Adrenal gland (tissue), 5 donors: ENCODE measurements at regions not wholly inside any gene's neighbourhood (a gene's known extent, or its start where the extent isn't known, plus 50 kb on each side); places are given as distances from the start of the nearest gene placed in this dataset.

Experiments
- POLR2A ChIP-seq, 2 donors: fragments of 450-650 bp; IDR thresholded peaks; one replicate each; pipeline ENCODE4 v1.6.1; 2017; ENCODE audit warnings: antibody characterized with exemption in 2 of 2, mild to moderate bottlenecking in 2 of 2, moderate library complexity in 1 of 2
- TF ChIP-seq, protein P1 (sequence below), 6 experiments: fragments of 450-650 bp in 4 of 6; fragments of 200-600 bp in 2 of 6; sonication (generic) in 1 of 6; IDR thresholded peaks; 1 replicate in 5 of 6; 2 replicates in 1 of 6; pipeline versions ENCODE4 v1.5.1 to v1.8.0; 2016 to 2021; ENCODE audit warnings: antibody characterized with exemption in 6 of 6, mild to moderate bottlenecking in 2 of 6, moderate library complexity in 1 of 6
- donor health status: DM: no; HTN: no; CAD: no.

DNA sequence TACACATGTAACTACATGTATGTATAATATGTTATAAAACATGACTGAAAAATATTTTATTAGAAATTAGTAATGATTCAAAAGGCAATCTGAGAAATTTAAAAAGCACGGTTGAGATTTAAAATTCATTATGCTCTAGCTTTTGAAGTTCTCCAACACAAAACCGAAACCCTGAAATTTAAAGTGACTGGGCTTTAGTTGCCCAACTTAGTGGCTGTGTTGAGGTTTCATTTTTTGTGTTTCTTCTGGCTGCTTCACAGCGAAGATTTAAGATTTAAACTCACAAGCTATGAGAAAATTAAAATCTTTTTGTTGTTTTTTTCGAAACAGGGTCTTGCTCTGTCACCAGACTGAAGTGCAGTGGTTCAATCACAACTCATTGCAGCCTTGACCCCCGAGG, 1058.7 kb downstream of the NCAM2 start:
- TF ChIP-seq, protein P1, sequence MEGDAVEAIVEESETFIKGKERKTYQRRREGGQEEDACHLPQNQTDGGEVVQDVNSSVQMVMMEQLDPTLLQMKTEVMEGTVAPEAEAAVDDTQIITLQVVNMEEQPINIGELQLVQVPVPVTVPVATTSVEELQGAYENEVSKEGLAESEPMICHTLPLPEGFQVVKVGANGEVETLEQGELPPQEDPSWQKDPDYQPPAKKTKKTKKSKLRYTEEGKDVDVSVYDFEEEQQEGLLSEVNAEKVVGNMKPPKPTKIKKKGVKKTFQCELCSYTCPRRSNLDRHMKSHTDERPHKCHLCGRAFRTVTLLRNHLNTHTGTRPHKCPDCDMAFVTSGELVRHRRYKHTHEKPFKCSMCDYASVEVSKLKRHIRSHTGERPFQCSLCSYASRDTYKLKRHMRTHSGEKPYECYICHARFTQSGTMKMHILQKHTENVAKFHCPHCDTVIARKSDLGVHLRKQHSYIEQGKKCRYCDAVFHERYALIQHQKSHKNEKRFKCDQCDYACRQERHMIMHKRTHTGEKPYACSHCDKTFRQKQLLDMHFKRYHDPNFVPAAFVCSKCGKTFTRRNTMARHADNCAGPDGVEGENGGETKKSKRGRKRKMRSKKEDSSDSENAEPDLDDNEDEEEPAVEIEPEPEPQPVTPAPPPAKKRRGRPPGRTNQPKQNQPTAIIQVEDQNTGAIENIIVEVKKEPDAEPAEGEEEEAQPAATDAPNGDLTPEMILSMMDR (IDR thresholded peaks at IDR 0.05): no peak
- no peak for TF ChIP-seq POLR2A (IDR thresholded peaks at IDR 0.05)
